ENCODE measurements at regions not wholly inside any gene's neighbourhood (a gene's known extent, or its start where the extent isn't known, plus 50 kb on each side); places are given as distances from the start of the nearest gene placed in this dataset.

- H3K4me2 ChIP-seq (ENCODE audit: insufficient read depth, low read length) = no peak overlapping the region
- WGBS (ENCODE audit: insufficient coverage, low coverage, missing lambda C conversion rate) = 0% methylated on average over 5 of the region's 5 CpGs
- ChIA-PET CTCF (ENCODE audit: low intra/inter-chr PET ratio) (no interaction called here), POLR2A (no interaction called here)
- no peak overlapping the region for H2AFZ ChIP-seq (ENCODE audit: low read depth, low read length)
- TF ChIP-seq MYBL2 (IDR thresholded peaks at IDR 0.05; ENCODE audit: low read depth) = no peak
- no peak for TF ChIP-seq MYBL2 (CRISPR knock-in tag; IDR thresholded peaks at IDR 0.05; ENCODE audit: borderline replicate concordance)
- TF ChIP-seq ELF1 (tag; IDR thresholded peaks at IDR 0.05) = no peak
- TF ChIP-seq NELFE (IDR thresholded peaks at IDR 0.05; ENCODE audit: insufficient read depth, insufficient read length) = no peak
- no peak for TF ChIP-seq NCOR1 (IDR thresholded peaks at IDR 0.05)
- TF ChIP-seq ZNF23 (CRISPR knock-in tag; IDR thresholded peaks at IDR 0.05) = no peak
- TF ChIP-seq ELK1 (CRISPR knock-in tag; IDR thresholded peaks at IDR 0.05) = no peak
- TF ChIP-seq, protein P1, sequence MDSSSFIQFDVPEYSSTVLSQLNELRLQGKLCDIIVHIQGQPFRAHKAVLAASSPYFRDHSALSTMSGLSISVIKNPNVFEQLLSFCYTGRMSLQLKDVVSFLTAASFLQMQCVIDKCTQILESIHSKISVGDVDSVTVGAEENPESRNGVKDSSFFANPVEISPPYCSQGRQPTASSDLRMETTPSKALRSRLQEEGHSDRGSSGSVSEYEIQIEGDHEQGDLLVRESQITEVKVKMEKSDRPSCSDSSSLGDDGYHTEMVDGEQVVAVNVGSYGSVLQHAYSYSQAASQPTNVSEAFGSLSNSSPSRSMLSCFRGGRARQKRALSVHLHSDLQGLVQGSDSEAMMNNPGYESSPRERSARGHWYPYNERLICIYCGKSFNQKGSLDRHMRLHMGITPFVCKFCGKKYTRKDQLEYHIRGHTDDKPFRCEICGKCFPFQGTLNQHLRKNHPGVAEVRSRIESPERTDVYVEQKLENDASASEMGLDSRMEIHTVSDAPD (CRISPR knock-in tag; IDR thresholded peaks at IDR 0.05) = no peak
- TF ChIP-seq CHAMP1 (IDR thresholded peaks at IDR 0.05) = no peak
- no peak for TF ChIP-seq TCFL5 (CRISPR knock-in tag; conservative IDR thresholded peaks at IDR 0.05)
- no peak for TF ChIP-seq EGR1 (conservative IDR thresholded peaks at IDR 0.05)
- no peak for TF ChIP-seq U2AF2 (optimal IDR thresholded peaks at IDR 0.05; ENCODE audit: low read depth, low read length)
- TF ChIP-seq RB1 (IDR thresholded peaks at IDR 0.05; ENCODE audit: low read depth) = no peak
- TF ChIP-seq ZNF609 (CRISPR knock-in tag; IDR thresholded peaks at IDR 0.05; ENCODE audit: borderline replicate concordance) = no peak
- no peak overlapping the region for H3K4me3 ChIP-seq
- ATAC-seq (no peak), DNase-seq (ENCODE audit: extremely low read depth in 1 of 4, low spot score in 3 of 4) (no peak), FAIRE-seq (no peak)
- no peaks in the 10 kb centered on the region for H3K4me1 ChIP-seq (replicated peaks in 1 of 2; ENCODE audit: control insufficient read depth in 2 of 2, insufficient read depth in 2 of 2, low read length in 2 of 2)
- no peaks in the 10 kb centered on the region for H3K9me3 ChIP-seq (replicated peaks; ENCODE audit: control insufficient read depth, insufficient read depth, low read depth, low read length)
- no TSS peak for BruUV-seq (replicated peaks)
- no peak overlapping the region for H3K9ac ChIP-seq (ENCODE audit: insufficient read depth in 1 of 2, low read depth in 2 of 2, low read length in 2 of 2)
- in situ Hi-C loops (cut with MboI) (no loop called here), intact Hi-C loops (cut with micrococcal nuclease) (no loop called here)
- no peaks in the 10 kb centered on the region for H4K20me1 ChIP-seq (replicated peaks; ENCODE audit: control insufficient read depth, insufficient read depth, low read length)
- no peaks in the 10 kb centered on the region for H3K27me3 ChIP-seq (ENCODE audit: control insufficient read depth in 2 of 2, insufficient read depth in 2 of 2, low read length in 2 of 2)
- H3K27ac ChIP-seq (ENCODE audit: extremely low read depth, low read depth, low read length) = no peak overlapping the region
- H3K79me2 ChIP-seq (ENCODE audit: control insufficient read depth, insufficient read depth, low read length) = no peaks in the 10 kb centered on the region
- H3K9me1 ChIP-seq (ENCODE audit: control insufficient read depth, insufficient read depth, low read length) = no peaks in the 10 kb centered on the region
- no peaks in the 10 kb centered on the region for H3K36me3 ChIP-seq (ENCODE audit: control insufficient read depth, insufficient read depth, low read length)
These were observed 80.5 kb upstream of the RORA start for GRCh38 chr15:61309617-61310016.

Measured in K562 (cell line).